ENCODE measurements at regions not wholly inside any gene's neighbourhood (a gene's known extent, or its start where the extent isn't known, plus 50 kb on each side); places are given as distances from the start of the nearest gene placed in this dataset.

DNA sequence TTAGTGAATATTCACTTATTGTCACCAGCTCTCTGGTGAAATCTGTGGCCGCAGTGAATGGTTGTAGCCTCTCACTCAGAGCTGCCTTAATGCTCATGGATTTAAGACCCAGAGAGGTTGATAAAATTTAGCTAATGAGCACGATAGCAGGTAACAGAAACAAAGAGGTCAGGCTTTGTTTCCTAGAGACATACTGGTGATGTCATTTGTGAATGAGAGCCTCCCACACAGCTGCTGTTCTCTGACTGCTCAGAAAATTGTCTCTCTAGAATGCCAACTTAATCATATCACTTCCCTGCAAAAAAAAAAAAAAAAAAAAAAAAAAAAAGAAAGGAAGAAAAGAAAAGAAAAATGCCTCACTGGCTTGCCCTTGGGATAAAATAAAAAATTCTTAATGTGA, 411.7 kb upstream of the MYT1L start:
- no peak overlapping the region for H3K27ac Mint-ChIP-seq (ENCODE audit: unreplicated experiment)
- H3K27me3 Mint-ChIP-seq (ENCODE audit: insufficient read depth, unreplicated experiment) = peaks cover 16% of the 10 kb centered on the region
- no peaks in the 10 kb centered on the region for H3K4me1 Mint-ChIP-seq (ENCODE audit: low read depth, unreplicated experiment)
- peaks cover 15% of the 10 kb centered on the region for H3K9me3 Mint-ChIP-seq (ENCODE audit: unreplicated experiment)
- Histone ChIP-seq H3K9me3 (no peaks in the 10 kb centered on the region), H3K4me3 (ENCODE audit: low read depth, low read length) (no peak overlapping the region), H3K4me1 (no peaks in the 10 kb centered on the region), H3K27me3 (replicated peaks; ENCODE audit: control insufficient read depth, insufficient read depth, low read length) (no peaks in the 10 kb centered on the region), H3K36me3 (ENCODE audit: control insufficient read depth, insufficient read depth, low read length) (no peaks in the 10 kb centered on the region)
- H3K36me3 Mint-ChIP-seq (ENCODE audit: insufficient read depth, unreplicated experiment) = no peaks in the 10 kb centered on the region
- intact Hi-C loops (cut with micrococcal nuclease; ENCODE audit: unreplicated experiment) = no loop called here
- no peak for TF ChIP-seq CTCF (IDR thresholded peaks at IDR 0.05; ENCODE audit: insufficient read depth in 1 of 2, low read depth in 1 of 2, low read length in 1 of 2, severe bottlenecking in 1 of 2, unreplicated experiment in 1 of 2)
- CTCF ChIA-PET = no interaction called here
- no TSS peak for BruUV-seq (replicated peaks)
- DNase-seq = no peak
- no peak overlapping the region for H3K4me3 Mint-ChIP-seq (ENCODE audit: unreplicated experiment)
- POLR2A ChIA-PET = no interaction called here

DNA sequence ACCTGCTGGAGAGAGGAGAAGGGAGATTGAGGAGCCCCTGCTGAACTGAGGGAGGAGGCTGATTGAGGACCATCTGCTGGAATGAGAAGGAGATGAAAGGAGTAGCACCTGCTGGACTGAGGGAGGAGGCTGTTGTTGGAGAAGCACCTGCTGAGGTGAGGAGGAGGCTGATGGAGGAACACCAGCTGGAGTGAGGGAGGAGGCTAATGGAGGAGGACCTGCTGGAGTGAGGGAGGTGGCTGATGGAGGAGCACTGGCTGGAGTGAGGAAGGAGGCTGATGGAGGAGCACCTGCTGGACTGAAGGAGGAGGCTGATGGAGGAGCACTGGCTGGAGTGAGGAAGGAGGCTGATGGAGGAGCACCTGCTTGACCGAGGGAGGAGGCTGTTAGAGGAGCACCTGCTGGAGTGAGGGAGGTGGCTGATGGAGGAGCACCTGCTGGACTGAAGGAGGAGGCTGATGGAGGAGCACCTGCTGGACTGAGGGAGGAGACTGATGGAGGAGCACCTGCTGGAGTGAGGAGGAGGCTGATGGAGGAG, 409.2 kb upstream of the MYT1L start:
- ChIA-PET POLR2A (no interaction called here), CTCF (no interaction called here)
- H3K36me3 Mint-ChIP-seq (ENCODE audit: insufficient read depth, unreplicated experiment) = no peaks in the 10 kb centered on the region
- peaks cover 20% of the 10 kb centered on the region for H3K27me3 Mint-ChIP-seq (ENCODE audit: insufficient read depth, unreplicated experiment)
- no peak overlapping the region for H3K27ac Mint-ChIP-seq (ENCODE audit: unreplicated experiment)
- DNase-seq = no peak
- intact Hi-C loops (cut with micrococcal nuclease; ENCODE audit: unreplicated experiment) = no loop called here
- Histone ChIP-seq H3K27me3 (replicated peaks; ENCODE audit: control insufficient read depth, insufficient read depth, low read length) (no peaks in the 10 kb centered on the region), H3K4me3 (ENCODE audit: low read depth, low read length) (no peak overlapping the region), H3K9me3 (no peaks in the 10 kb centered on the region), H3K36me3 (ENCODE audit: control insufficient read depth, insufficient read depth, low read length) (no peaks in the 10 kb centered on the region), H3K4me1 (no peaks in the 10 kb centered on the region)
- BruUV-seq (replicated peaks) = no TSS peak
- no peak for TF ChIP-seq CTCF (IDR thresholded peaks at IDR 0.05; ENCODE audit: insufficient read depth in 1 of 2, low read depth in 1 of 2, low read length in 1 of 2, severe bottlenecking in 1 of 2, unreplicated experiment in 1 of 2)
- H3K4me1 Mint-ChIP-seq (ENCODE audit: low read depth, unreplicated experiment) = no peaks in the 10 kb centered on the region
- no peak overlapping the region for H3K4me3 Mint-ChIP-seq (ENCODE audit: unreplicated experiment)
- H3K9me3 Mint-ChIP-seq (ENCODE audit: unreplicated experiment) = peaks cover 15% of the 10 kb centered on the region

DNA sequence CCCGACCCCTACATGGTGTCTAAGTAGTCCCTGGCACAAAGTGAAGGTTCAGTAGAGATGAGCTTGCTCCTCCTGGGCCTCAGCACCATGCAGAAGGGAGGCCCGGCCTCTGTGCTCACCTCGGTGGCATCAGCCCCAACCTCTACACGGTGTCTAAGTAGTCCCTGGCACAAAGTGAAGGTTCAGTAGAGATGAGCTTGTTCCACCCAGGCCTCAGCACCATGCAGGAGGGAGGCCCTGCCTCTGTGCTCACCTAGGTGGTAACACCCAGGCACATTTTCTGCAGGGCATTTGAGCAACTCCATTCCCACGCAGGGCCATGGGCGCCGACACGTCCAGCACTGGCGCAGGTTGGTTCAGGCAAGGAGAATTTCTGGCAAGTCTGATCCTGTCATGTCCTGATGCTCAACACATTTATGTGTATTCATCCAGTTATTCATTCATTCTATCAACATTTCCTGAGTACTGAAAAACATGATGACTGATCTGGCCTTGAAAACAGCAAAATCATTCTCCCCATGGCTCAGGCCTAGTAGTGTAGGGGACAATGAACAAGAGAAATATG, 408.2 kb upstream of the MYT1L start:
- no peaks in the 10 kb centered on the region for H3K36me3 Mint-ChIP-seq (ENCODE audit: insufficient read depth, unreplicated experiment)
- H3K4me1 Mint-ChIP-seq (ENCODE audit: low read depth, unreplicated experiment) = no peaks in the 10 kb centered on the region
- Histone ChIP-seq H3K36me3 (ENCODE audit: control insufficient read depth, insufficient read depth, low read length) (no peaks in the 10 kb centered on the region), H3K4me1 (no peaks in the 10 kb centered on the region), H3K27me3 (replicated peaks; ENCODE audit: control insufficient read depth, insufficient read depth, low read length) (no peaks in the 10 kb centered on the region), H3K4me3 (ENCODE audit: low read depth, low read length) (no peak overlapping the region), H3K9me3 (no peaks in the 10 kb centered on the region)
- no TSS peak for BruUV-seq (replicated peaks)
- no peak overlapping the region for H3K4me3 Mint-ChIP-seq (ENCODE audit: unreplicated experiment)
- no peak overlapping the region for H3K27ac Mint-ChIP-seq (ENCODE audit: unreplicated experiment)
- ChIA-PET POLR2A (no interaction called here), CTCF (no interaction called here)
- intact Hi-C loops (cut with micrococcal nuclease; ENCODE audit: unreplicated experiment) = no loop called here
- TF ChIP-seq CTCF (IDR thresholded peaks at IDR 0.05; ENCODE audit: insufficient read depth in 1 of 2, low read depth in 1 of 2, low read length in 1 of 2, severe bottlenecking in 1 of 2, unreplicated experiment in 1 of 2) = no peak
- H3K27me3 Mint-ChIP-seq (ENCODE audit: insufficient read depth, unreplicated experiment) = peaks cover 26% of the 10 kb centered on the region
- peaks cover 15% of the 10 kb centered on the region for H3K9me3 Mint-ChIP-seq (ENCODE audit: unreplicated experiment)
- DNase-seq = no peak

Data from Caco-2 (cell line).